ENCODE measurements at regions not wholly inside any gene's neighbourhood (a gene's known extent, or its start where the extent isn't known, plus 50 kb on each side); places are given as distances from the start of the nearest gene placed in this dataset.
"Not testable (repeated sequence)": the region's sequence is repeated elsewhere in the genome, so short reads cannot be mapped to it uniquely, and the experiment has no call there.

DNA sequence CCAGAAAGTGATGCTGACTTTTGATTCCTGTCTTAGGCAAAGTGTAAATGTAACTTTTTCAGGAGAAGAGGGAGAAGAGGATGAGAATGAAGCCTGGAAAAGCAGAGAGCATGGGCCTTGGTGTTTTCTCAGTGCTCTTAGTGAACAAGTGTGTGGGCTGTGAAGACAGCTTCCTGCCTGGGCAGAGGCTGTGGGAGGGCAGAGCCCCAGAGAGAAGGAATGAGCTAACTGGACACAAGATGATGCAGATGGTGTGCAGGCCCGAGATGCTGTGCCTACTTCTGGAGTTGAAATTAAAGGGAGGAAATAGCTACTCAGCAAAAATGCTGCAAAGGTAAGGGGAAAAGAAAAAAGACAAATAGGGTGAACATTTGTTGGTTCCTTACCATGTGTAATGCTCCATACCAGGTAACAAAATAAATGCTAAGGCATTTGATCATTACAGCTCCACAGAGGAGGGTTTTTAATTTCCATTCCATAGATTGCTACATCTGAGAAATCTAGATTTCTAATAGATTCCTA, 87.0 kb upstream of the CEP162 start:
- Histone ChIP-seq H3K9me3 (peaks cover 0 to 15% (median 2%) of the 10 kb centered on the region in 4 donors), H3K4me3 (no peak overlapping the region), H3K27ac (no peak overlapping the region), H3K36me3 (no peaks in the 10 kb centered on the region), H3K27me3 (no peaks in the 10 kb centered on the region), H3K4me1 (no peaks in the 10 kb centered on the region)
- WGBS, 2 donors, result 39 to 53% methylated on average over 1 of the region's 1 CpG
- DNase-seq (ENCODE audit: low spot score in 2 of 2), result no peak
- TF ChIP-seq, protein P1, sequence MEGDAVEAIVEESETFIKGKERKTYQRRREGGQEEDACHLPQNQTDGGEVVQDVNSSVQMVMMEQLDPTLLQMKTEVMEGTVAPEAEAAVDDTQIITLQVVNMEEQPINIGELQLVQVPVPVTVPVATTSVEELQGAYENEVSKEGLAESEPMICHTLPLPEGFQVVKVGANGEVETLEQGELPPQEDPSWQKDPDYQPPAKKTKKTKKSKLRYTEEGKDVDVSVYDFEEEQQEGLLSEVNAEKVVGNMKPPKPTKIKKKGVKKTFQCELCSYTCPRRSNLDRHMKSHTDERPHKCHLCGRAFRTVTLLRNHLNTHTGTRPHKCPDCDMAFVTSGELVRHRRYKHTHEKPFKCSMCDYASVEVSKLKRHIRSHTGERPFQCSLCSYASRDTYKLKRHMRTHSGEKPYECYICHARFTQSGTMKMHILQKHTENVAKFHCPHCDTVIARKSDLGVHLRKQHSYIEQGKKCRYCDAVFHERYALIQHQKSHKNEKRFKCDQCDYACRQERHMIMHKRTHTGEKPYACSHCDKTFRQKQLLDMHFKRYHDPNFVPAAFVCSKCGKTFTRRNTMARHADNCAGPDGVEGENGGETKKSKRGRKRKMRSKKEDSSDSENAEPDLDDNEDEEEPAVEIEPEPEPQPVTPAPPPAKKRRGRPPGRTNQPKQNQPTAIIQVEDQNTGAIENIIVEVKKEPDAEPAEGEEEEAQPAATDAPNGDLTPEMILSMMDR (IDR thresholded peaks at IDR 0.05), result no peak
- no peak for TF ChIP-seq POLR2A (IDR thresholded peaks at IDR 0.05)
- no peak for TF ChIP-seq EP300 (IDR thresholded peaks at IDR 0.05)

DNA sequence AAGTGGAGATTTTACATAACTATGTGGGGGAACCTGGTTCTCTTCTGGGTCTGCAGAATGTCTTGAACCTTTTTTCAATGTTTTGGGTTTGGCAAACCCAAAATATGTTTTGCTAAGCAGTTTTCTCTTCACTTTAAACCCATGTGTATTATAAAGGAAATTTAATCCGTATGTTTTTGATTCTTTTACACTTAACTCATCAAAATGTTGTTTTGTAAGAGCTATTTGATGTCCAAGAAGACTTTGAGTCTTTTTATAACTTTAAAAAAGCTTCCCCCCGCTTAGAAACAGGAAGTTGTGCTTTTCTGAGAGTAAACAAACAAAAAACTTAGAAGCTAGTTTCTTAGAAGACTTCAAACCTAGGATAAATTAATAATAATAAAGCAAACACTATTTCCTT, 81.9 kb upstream of the CEP162 start:
- no peak overlapping the region for H3K4me3 ChIP-seq
- H3K27me3 ChIP-seq, result no peaks in the 10 kb centered on the region
- no peaks in the 10 kb centered on the region for H3K4me1 ChIP-seq
- DNase-seq (ENCODE audit: low spot score in 2 of 2), result no peak
- H3K27ac ChIP-seq, result no peak overlapping the region
- TF ChIP-seq, protein P1 (IDR thresholded peaks at IDR 0.05), result no peak
- TF ChIP-seq POLR2A (IDR thresholded peaks at IDR 0.05) (no peak), EP300 (IDR thresholded peaks at IDR 0.05) (no peak)
- no peaks in the 10 kb centered on the region for H3K9me3 ChIP-seq
- no peaks in the 10 kb centered on the region for H3K36me3 ChIP-seq
- WGBS, 2 donors, result 37 to 38% methylated on average over 2 of the region's 2 CpGs

DNA sequence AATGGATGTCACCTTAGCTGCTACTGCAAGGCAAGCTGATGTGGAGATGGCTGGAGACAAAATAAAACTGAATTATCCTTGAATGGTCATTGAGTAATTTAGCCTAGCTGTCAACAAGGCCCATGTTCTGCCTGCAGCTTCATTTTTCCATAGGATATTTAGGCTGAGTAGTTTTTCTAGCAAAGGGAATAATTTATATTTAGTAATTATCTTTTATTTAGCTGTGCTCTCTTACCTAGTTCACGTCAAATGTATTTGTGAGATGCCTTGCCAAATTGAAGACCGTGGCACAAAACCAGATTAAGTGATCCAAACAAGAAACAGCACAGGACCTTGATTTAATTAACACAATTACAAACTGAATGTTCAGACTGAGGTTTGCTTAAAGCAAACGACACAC, 77.4 kb upstream of the CEP162 start:
- no peak overlapping the region for H3K4me3 ChIP-seq
- WGBS, 2 donors, result 84% methylated on average over 3 of the region's 3 CpGs
- H3K4me1 ChIP-seq, result no peaks in the 10 kb centered on the region
- no peaks in the 10 kb centered on the region for H3K9me3 ChIP-seq
- no peaks in the 10 kb centered on the region for H3K36me3 ChIP-seq
- TF ChIP-seq EP300 (IDR thresholded peaks at IDR 0.05) (no peak), POLR2A (IDR thresholded peaks at IDR 0.05) (no peak)
- TF ChIP-seq, protein P1 (IDR thresholded peaks at IDR 0.05), result no peak
- no peaks in the 10 kb centered on the region for H3K27me3 ChIP-seq
- no peak overlapping the region for H3K27ac ChIP-seq
- no peak for DNase-seq (ENCODE audit: low spot score in 2 of 2)

DNA sequence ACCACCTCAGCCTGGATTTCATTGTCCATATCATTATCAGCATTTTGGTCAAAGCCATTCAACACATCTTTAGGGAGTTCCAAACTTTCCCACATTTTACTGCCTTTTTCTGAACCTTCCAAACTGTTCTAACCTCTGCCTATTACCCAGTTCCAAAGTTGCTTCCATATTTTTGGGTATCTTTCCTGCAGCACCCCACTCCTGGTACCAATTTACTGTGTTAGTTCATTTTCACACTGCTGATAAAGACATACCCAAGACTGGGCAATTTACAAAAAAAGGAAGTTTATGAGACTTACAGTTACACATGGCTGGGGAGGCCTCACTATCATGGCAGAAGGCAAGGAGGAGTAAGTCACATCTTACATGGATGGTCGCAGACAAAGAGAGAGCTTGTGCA, 63.6 kb upstream of the CEP162 start:
- not testable (repeated sequence) for DNase-seq (ENCODE audit: low spot score in 2 of 2); H3K4me1 ChIP-seq; H3K36me3 ChIP-seq; H3K27me3 ChIP-seq; H3K27ac ChIP-seq; H3K4me3 ChIP-seq
- WGBS, 2 donors, result 100% methylated on average over 1 of the region's 1 CpG
- H3K9me3 ChIP-seq, result peaks cover 0 to 40% (median 6%) of the 10 kb centered on the region in 4 donors

DNA sequence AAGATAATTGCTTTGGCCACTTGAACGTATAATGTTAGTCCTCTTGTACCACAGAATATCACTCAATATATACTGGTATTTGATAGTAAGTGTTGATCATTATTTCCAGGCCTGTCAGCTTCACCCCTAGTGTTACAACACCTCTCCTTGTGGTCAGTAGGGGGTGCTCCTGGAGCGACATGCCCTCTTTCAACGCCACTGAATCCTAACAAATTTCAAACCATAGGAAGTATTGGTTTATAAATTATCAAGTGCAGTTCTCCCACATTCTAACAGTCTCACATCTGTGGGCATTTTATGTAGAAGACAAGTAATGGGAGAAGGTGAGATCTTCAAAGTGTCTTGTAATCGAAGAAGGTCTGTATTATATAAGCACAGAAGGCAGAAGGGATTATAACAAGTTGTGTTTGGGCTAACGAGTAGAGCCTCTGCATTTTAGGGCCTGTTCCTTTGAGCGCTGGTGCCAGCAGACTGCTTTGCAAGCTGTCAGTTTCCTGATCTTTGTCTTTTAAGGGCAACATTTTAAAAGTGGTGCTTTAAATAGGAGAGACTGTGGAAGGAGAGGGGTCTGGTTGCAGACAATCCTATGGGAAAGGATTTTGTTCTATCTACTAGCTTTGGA, 57.1 kb upstream of the CEP162 start:
- no peaks in the 10 kb centered on the region for H3K27me3 ChIP-seq
- no peak overlapping the region for H3K27ac ChIP-seq
- H3K36me3 ChIP-seq, result no peaks in the 10 kb centered on the region
- H3K9me3 ChIP-seq, result peaks cover 0 to 5% (median 0%) of the 10 kb centered on the region in 4 donors
- DNase-seq (ENCODE audit: low spot score in 2 of 2), result no peak
- no peak for TF ChIP-seq POLR2A (IDR thresholded peaks at IDR 0.05)
- TF ChIP-seq EP300 (IDR thresholded peaks at IDR 0.05), result no peak
- TF ChIP-seq, protein P1 (IDR thresholded peaks at IDR 0.05), result no peak
- 66 to 75% methylated on average over 6 of the region's 6 CpGs for WGBS, 2 donors
- no peaks in the 10 kb centered on the region for H3K4me1 ChIP-seq
- H3K4me3 ChIP-seq, result no peak overlapping the region

Measured in tibial nerve (tissue), 4 donors.